OCI-LY3 (cell line): ENCODE measurements at regions not wholly inside any gene's neighbourhood (a gene's known extent, or its start where the extent isn't known, plus 50 kb on each side); places are given as distances from the start of the nearest gene placed in this dataset.

Experiments
- CTCF ChIP-seq: fragments of 200-600, 300-600 bp; sonication (generic); IDR thresholded peaks from 2 replicates; pipeline ENCODE4 v1.5.1; 2014; ENCODE audit warnings: antibody characterized with exemption, low read length, low read depth
- EZH2phosphoT487 ChIP-seq: fragments of 200-600 bp; shearing (Covaris generic); IDR thresholded peaks from 2 replicates; pipeline ENCODE4 v1.6.1; 2018; ENCODE audit warnings: antibody characterized with exemption, mixed run types, low read depth

GRCh38 chr6:69494595-69494994 lies 302.2 kb downstream of the LMBRD1 start:
- TF ChIP-seq CTCF = no peak
- no peak for TF ChIP-seq EZH2phosphoT487
